ENCODE measurements at regions not wholly inside any gene's neighbourhood (a gene's known extent, or its start where the extent isn't known, plus 50 kb on each side); places are given as distances from the start of the nearest gene placed in this dataset.

DNA sequence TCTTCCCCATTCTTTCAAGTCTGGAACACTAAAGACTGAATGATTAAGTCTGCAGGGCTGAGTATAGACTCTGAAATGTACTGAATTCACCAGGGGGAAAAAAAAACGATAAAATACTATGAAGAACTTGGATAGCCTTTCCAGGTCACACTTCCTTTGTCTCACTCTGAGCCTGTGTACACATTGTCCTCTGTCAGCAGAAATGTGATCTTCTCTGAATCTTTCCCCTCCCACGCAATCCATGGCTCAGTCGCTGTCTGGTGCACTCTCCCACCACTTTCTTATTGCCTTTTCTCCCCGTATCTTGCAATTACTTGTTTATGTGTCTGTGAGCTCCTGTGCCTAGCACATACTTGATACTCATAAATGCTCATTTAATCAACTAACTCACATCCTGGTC is 212.6 kb upstream of the RSPO3 start:
- Histone ChIP-seq H3K27me3 (no peaks in the 10 kb centered on the region), H3K9ac (no peak overlapping the region), H3K9me3 (ENCODE audit: low read depth) (no peaks in the 10 kb centered on the region), H3K4me3 (no peak overlapping the region), H2AFZ (replicated peaks) (no peak overlapping the region), H3K27ac (no peak overlapping the region), H3K79me2 (ENCODE audit: low read depth) (no peaks in the 10 kb centered on the region), H3K36me3 (no peaks in the 10 kb centered on the region), H4K20me1 (ENCODE audit: low read depth) (no peaks in the 10 kb centered on the region), H3K4me2 (no peak overlapping the region), H3F3A (ENCODE audit: low read depth) (no peaks in the 10 kb centered on the region), H3K4me1 (no peaks in the 10 kb centered on the region)
- DNase-seq (ENCODE audit: low spot score), result no peak
- Mint-ChIP-seq H3K36me3 (no peaks in the 10 kb centered on the region), H3K27ac (no peak overlapping the region), H3K4me1 (no peaks in the 10 kb centered on the region), H3K9me3 (no peaks in the 10 kb centered on the region), H3K4me3 (no peak overlapping the region), H3K27me3 (ENCODE audit: insufficient read depth, low read depth) (no peaks in the 10 kb centered on the region)
- no peak for TF ChIP-seq EZH2 (IDR thresholded peaks at IDR 0.05)
- TF ChIP-seq, protein P1, sequence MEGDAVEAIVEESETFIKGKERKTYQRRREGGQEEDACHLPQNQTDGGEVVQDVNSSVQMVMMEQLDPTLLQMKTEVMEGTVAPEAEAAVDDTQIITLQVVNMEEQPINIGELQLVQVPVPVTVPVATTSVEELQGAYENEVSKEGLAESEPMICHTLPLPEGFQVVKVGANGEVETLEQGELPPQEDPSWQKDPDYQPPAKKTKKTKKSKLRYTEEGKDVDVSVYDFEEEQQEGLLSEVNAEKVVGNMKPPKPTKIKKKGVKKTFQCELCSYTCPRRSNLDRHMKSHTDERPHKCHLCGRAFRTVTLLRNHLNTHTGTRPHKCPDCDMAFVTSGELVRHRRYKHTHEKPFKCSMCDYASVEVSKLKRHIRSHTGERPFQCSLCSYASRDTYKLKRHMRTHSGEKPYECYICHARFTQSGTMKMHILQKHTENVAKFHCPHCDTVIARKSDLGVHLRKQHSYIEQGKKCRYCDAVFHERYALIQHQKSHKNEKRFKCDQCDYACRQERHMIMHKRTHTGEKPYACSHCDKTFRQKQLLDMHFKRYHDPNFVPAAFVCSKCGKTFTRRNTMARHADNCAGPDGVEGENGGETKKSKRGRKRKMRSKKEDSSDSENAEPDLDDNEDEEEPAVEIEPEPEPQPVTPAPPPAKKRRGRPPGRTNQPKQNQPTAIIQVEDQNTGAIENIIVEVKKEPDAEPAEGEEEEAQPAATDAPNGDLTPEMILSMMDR (IDR thresholded peaks at IDR 0.05), result no peak
- TF ChIP-seq EZH2phosphoT487 (IDR thresholded peaks at IDR 0.05), result no peak

DNA sequence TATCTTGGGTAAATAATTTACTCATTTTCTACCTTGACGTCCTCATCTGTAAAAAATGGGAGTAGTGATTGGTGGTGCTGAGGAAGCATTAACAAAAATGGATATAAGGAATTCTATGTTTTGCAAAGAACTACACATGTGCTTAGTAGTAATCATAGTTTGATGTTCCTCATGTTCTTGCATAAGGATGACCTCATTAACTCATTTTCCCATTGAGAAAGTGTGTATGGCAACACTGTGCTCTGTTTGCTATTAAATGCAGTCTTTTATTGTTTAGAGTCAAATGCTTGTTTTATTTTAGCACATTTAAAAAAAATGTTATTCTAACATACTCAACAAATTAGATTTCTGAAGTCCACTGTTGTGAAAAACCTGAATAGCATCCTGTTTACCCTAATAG is 211.2 kb upstream of the RSPO3 start:
- no peaks in the 10 kb centered on the region for H3K27me3 Mint-ChIP-seq (ENCODE audit: insufficient read depth, low read depth)
- no peaks in the 10 kb centered on the region for H3K9me3 Mint-ChIP-seq
- H3K9me3 ChIP-seq (ENCODE audit: low read depth), result no peaks in the 10 kb centered on the region
- H3K4me2 ChIP-seq, result no peak overlapping the region
- H3F3A ChIP-seq (ENCODE audit: low read depth), result no peaks in the 10 kb centered on the region
- no peaks in the 10 kb centered on the region for H3K4me1 ChIP-seq
- H3K4me3 Mint-ChIP-seq, result no peak overlapping the region
- no peak for DNase-seq (ENCODE audit: low spot score)
- H3K27ac ChIP-seq, result no peak overlapping the region
- H3K4me1 Mint-ChIP-seq, result no peaks in the 10 kb centered on the region
- no peak overlapping the region for H2AFZ ChIP-seq (replicated peaks)
- no peaks in the 10 kb centered on the region for H3K27me3 ChIP-seq
- no peak overlapping the region for H3K27ac Mint-ChIP-seq
- H3K36me3 Mint-ChIP-seq, result no peaks in the 10 kb centered on the region
- TF ChIP-seq EZH2phosphoT487 (IDR thresholded peaks at IDR 0.05) (no peak), EZH2 (IDR thresholded peaks at IDR 0.05) (no peak)
- TF ChIP-seq, protein P1 (IDR thresholded peaks at IDR 0.05), result no peak
- no peaks in the 10 kb centered on the region for H4K20me1 ChIP-seq (ENCODE audit: low read depth)
- no peaks in the 10 kb centered on the region for H3K36me3 ChIP-seq
- no peak overlapping the region for H3K4me3 ChIP-seq
- H3K79me2 ChIP-seq (ENCODE audit: low read depth), result no peaks in the 10 kb centered on the region
- no peak overlapping the region for H3K9ac ChIP-seq

DNA sequence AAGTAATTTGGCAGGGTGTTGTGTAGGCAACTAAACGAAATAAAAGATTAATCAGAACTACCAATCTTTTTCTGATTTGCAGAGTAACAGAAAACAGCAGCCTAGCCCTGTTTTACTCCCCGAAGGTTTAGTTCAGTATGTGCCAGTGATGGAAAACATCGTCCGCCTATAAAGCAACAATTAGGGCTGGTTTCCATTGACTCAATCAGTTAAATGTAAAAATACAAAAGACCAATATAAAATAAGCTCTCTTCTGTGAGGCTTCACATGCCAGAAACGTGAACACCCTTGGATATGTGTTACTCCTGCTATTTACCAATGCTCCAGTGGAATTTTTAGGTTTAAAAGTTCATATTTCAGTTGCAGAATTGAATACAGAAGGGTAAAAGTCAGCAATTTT is 210.5 kb upstream of the RSPO3 start:
- no peak overlapping the region for H3K27ac Mint-ChIP-seq
- H3K79me2 ChIP-seq (ENCODE audit: low read depth), result no peaks in the 10 kb centered on the region
- H3K9ac ChIP-seq, result no peak overlapping the region
- no peaks in the 10 kb centered on the region for H3K4me1 ChIP-seq
- DNase-seq (ENCODE audit: low spot score), result no peak
- no peak overlapping the region for H3K4me2 ChIP-seq
- no peak overlapping the region for H3K4me3 ChIP-seq
- H3K27me3 Mint-ChIP-seq (ENCODE audit: insufficient read depth, low read depth), result no peaks in the 10 kb centered on the region
- H3K4me1 Mint-ChIP-seq, result no peaks in the 10 kb centered on the region
- no peaks in the 10 kb centered on the region for H3K9me3 Mint-ChIP-seq
- TF ChIP-seq EZH2phosphoT487 (IDR thresholded peaks at IDR 0.05) (no peak), EZH2 (IDR thresholded peaks at IDR 0.05) (no peak)
- TF ChIP-seq, protein P1 (IDR thresholded peaks at IDR 0.05), result no peak
- no peak overlapping the region for H3K4me3 Mint-ChIP-seq
- H3K9me3 ChIP-seq (ENCODE audit: low read depth), result no peaks in the 10 kb centered on the region
- H3F3A ChIP-seq (ENCODE audit: low read depth), result no peaks in the 10 kb centered on the region
- H2AFZ ChIP-seq (replicated peaks), result no peak overlapping the region
- H4K20me1 ChIP-seq (ENCODE audit: low read depth), result no peaks in the 10 kb centered on the region
- H3K36me3 ChIP-seq, result no peaks in the 10 kb centered on the region
- H3K27ac ChIP-seq, result no peak overlapping the region
- H3K27me3 ChIP-seq, result no peaks in the 10 kb centered on the region
- H3K36me3 Mint-ChIP-seq, result no peaks in the 10 kb centered on the region

DNA sequence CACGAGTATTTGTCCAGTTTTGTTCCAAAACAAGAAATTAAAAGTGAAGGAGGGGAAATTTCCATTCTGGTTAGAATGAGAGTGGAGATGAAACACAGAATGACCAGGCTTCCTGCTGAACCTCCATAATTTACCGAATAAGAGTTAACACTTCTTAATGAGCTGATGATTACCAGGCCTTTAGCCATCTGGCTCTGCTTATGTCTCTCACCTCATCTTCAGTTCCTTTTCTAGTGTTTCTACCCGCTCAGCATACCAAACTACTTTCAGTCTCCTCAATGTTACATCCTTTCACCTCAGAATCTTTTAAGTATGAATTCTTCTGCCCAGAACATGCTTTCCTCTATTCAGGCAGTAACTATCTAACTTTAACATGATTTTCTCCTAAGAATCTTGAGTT is 209.0 kb upstream of the RSPO3 start:
- Histone ChIP-seq H3K9me3 (ENCODE audit: low read depth) (no peaks in the 10 kb centered on the region), H3K79me2 (ENCODE audit: low read depth) (no peaks in the 10 kb centered on the region), H3K27me3 (no peaks in the 10 kb centered on the region), H4K20me1 (ENCODE audit: low read depth) (no peaks in the 10 kb centered on the region), H3K36me3 (no peaks in the 10 kb centered on the region), H3K4me2 (no peak overlapping the region), H3K4me1 (no peaks in the 10 kb centered on the region), H3K27ac (no peak overlapping the region), H2AFZ (replicated peaks) (no peak overlapping the region), H3K4me3 (no peak overlapping the region), H3F3A (ENCODE audit: low read depth) (no peaks in the 10 kb centered on the region), H3K9ac (no peak overlapping the region)
- TF ChIP-seq EZH2 (IDR thresholded peaks at IDR 0.05) (no peak), EZH2phosphoT487 (IDR thresholded peaks at IDR 0.05) (no peak)
- TF ChIP-seq, protein P1 (IDR thresholded peaks at IDR 0.05), result no peak
- H3K4me3 Mint-ChIP-seq, result no peak overlapping the region
- no peaks in the 10 kb centered on the region for H3K4me1 Mint-ChIP-seq
- no peaks in the 10 kb centered on the region for H3K27me3 Mint-ChIP-seq (ENCODE audit: insufficient read depth, low read depth)
- no peaks in the 10 kb centered on the region for H3K9me3 Mint-ChIP-seq
- no peaks in the 10 kb centered on the region for H3K36me3 Mint-ChIP-seq
- no peak overlapping the region for H3K27ac Mint-ChIP-seq
- DNase-seq (ENCODE audit: low spot score), result no peak

Data from neural progenitor cell (in vitro differentiated cells).